HG02759 (cell line): ENCODE measurements at regions not wholly inside any gene's neighbourhood (a gene's known extent, or its start where the extent isn't known, plus 50 kb on each side); places are given as distances from the start of the nearest gene placed in this dataset.
"Not testable (repeated sequence)": the region's sequence is repeated elsewhere in the genome, so short reads cannot be mapped to it uniquely, and the experiment has no call there.

ENCODE experiments used
- ATAC-seq: cut with Tn5 transposase; IDR thresholded peaks from one replicate; pipeline ENCODE4 v1.9.1; 2021; ENCODE audit warnings: mild to moderate bottlenecking, moderate library complexity; ENCODE audit not compliant: unreplicated experiment

GRCh38 chr6:155584006-155584405 is 128.4 kb upstream of the NOX3 start:
- no peak for ATAC-seq

- ATAC-seq, result no peak
These were observed 126.7 kb upstream of the NOX3 start for GRCh38 chr6:155582016-155582991.

GRCh38 chr6:155580904-155581303 is 125.3 kb upstream of the NOX3 start:
- ATAC-seq, result no peak

GRCh38 chr6:155578251-155578650 is 122.6 kb upstream of the NOX3 start:
- ATAC-seq, result no peak

GRCh38 chr6:155561966-155562364 is 106.3 kb upstream of the NOX3 start:
- ATAC-seq, result no peak

- ATAC-seq, result no peak
These were observed 105.8 kb upstream of the NOX3 start for GRCh38 chr6:155561257-155561965.

GRCh38 chr6:155549928-155550327 is 94.3 kb upstream of the NOX3 start:
- ATAC-seq, result no peak

- no peak for ATAC-seq
These were observed 93.6 kb upstream of the NOX3 start for GRCh38 chr6:155549028-155549798.

- ATAC-seq, result no peak
These were observed 92.9 kb upstream of the NOX3 start for GRCh38 chr6:155548576-155548975.

- no peak for ATAC-seq
These were observed 89.0 kb upstream of the NOX3 start for GRCh38 chr6:155544677-155545076.

GRCh38 chr6:155543166-155543847 is 87.7 kb upstream of the NOX3 start:
- ATAC-seq, result no peak

GRCh38 chr6:155542036-155542435 is 86.4 kb upstream of the NOX3 start:
- ATAC-seq, result no peak

- ATAC-seq, result no peak
These were observed 83.2 kb upstream of the NOX3 start for GRCh38 chr6:155538708-155539390.

- no peak for ATAC-seq
These were observed 79.0 kb upstream of the NOX3 start for GRCh38 chr6:155534678-155535077.

- no peak for ATAC-seq
These were observed 74.7 kb upstream of the NOX3 start for GRCh38 chr6:155530219-155530834.

- ATAC-seq, result not testable (repeated sequence)
These were observed 74.2 kb upstream of the NOX3 start for GRCh38 chr6:155529814-155530213.

GRCh38 chr6:155528982-155529453 is 73.4 kb upstream of the NOX3 start:
- no peak for ATAC-seq

- ATAC-seq, result no peak
These were observed 72.7 kb upstream of the NOX3 start for GRCh38 chr6:155528335-155528734.

- ATAC-seq, result no peak
These were observed 71.8 kb upstream of the NOX3 start for GRCh38 chr6:155527443-155527842.
